WTC11 (cell line): ENCODE measurements at regions not wholly inside any gene's neighbourhood (a gene's known extent, or its start where the extent isn't known, plus 50 kb on each side); places are given as distances from the start of the nearest gene placed in this dataset.

Source experiments
- ATAC-seq: fragments of 200-7000 bp; cut with Tn5 transposase; 2 replicates; pipeline ENCODE4 v1.10.0; 2021; ENCODE audit warnings: mild to moderate bottlenecking, moderate library complexity
- CTCF ChIA-PET: fragments of 300-600 bp; sonication (Branson Sonifier 250); formaldehyde crosslinking; loops from one replicate; lab custom pipeline; 2021; ENCODE audit warnings: antibody characterized with exemption; lab: Charles Lee
- POLR2A ChIA-PET: fragments of 350-600 bp; sonication (Branson Sonifier 250); formaldehyde crosslinking; loops from one replicate; lab custom pipeline; 2021; ENCODE audit warnings: antibody characterized with exemption; lab: Charles Lee
- DNase-seq: peaks from one replicate; pipeline ENCODE4 v3.0.0; 2021; ENCODE audit warnings: low spot score
- H3K27ac Mint-ChIP-seq: 2 replicates; pipeline ENCODE4 v1.8.0; 2021; ENCODE audit warnings: mixed read lengths
- H3K27me3 Mint-ChIP-seq: 2 replicates; pipeline ENCODE4 v1.8.0; 2021; ENCODE audit warnings: low read depth, mild to moderate bottlenecking, moderate library complexity, mixed read lengths
- H3K36me3 Mint-ChIP-seq: 2 replicates; pipeline ENCODE4 v1.8.0; 2021; ENCODE audit warnings: mixed read lengths
- H3K4me1 Mint-ChIP-seq: 2 replicates; pipeline ENCODE4 v1.8.0; 2022; ENCODE audit warnings: mixed read lengths
- H3K4me3 Mint-ChIP-seq: 2 replicates; pipeline ENCODE4 v1.8.0; 2021; ENCODE audit warnings: mild to moderate bottlenecking, moderate library complexity, mixed read lengths
- H3K9me3 Mint-ChIP-seq: 2 replicates; pipeline ENCODE4 v1.8.0; 2021; ENCODE audit warnings: mixed read lengths
- AFF4 ChIP-seq: sonication (generic); formaldehyde crosslinking; IDR thresholded peaks from 2 replicates; pipeline ENCODE4 v1.8.1; 2023; ENCODE audit warnings: mild to moderate bottlenecking, missing genetic modification reagents, borderline replicate concordance
- AR ChIP-seq: fragments of 250-450 bp; sonication (Bioruptor Pico); IDR thresholded peaks from 2 replicates; pipeline ENCODE4 v1.9.0; 2021; ENCODE audit warnings: mild to moderate bottlenecking
- ATF1 ChIP-seq: sonication (generic); formaldehyde crosslinking; IDR thresholded peaks from 2 replicates; pipeline ENCODE4 v1.8.1; 2023; ENCODE audit warnings: mild to moderate bottlenecking, moderate library complexity, missing genetic modification reagents
- ATF2 ChIP-seq: sonication (generic); formaldehyde crosslinking; IDR thresholded peaks from 2 replicates; pipeline ENCODE4 v1.8.1; 2022; ENCODE audit warnings: low read depth, missing genetic modification reagents, borderline replicate concordance
- ATF6 ChIP-seq: sonication (generic); formaldehyde crosslinking; IDR thresholded peaks from 2 replicates; pipeline ENCODE4 v1.8.1; 2023; ENCODE audit warnings: mild to moderate bottlenecking, missing genetic modification reagents
- CDX4 ChIP-seq: fragments of 250-450 bp; sonication (Bioruptor Pico); IDR thresholded peaks from 2 replicates; pipeline ENCODE4 v1.9.0; 2021; ENCODE audit warnings: moderate library complexity, mild to moderate bottlenecking, inconsistent platforms, borderline replicate concordance
- ELF4 ChIP-seq: sonication (generic); formaldehyde crosslinking; IDR thresholded peaks from 2 replicates; pipeline ENCODE4 v1.8.1; 2022; ENCODE audit warnings: low read depth, mild to moderate bottlenecking, moderate library complexity, missing genetic modification reagents
- ESRRA ChIP-seq: sonication (generic); formaldehyde crosslinking; IDR thresholded peaks from 2 replicates; pipeline ENCODE4 v1.8.1; 2022; ENCODE audit warnings: mild to moderate bottlenecking, missing genetic modification reagents, borderline replicate concordance
- FOXK1 ChIP-seq: sonication (generic); formaldehyde crosslinking; IDR thresholded peaks from 2 replicates; pipeline ENCODE4 v1.8.0; 2022; ENCODE audit warnings: mild to moderate bottlenecking, moderate library complexity, missing genetic modification reagents
- JUN ChIP-seq: sonication (generic); formaldehyde crosslinking; IDR thresholded peaks from 2 replicates; pipeline ENCODE4 v1.8.0; 2023; ENCODE audit warnings: mild to moderate bottlenecking, missing genetic modification reagents
- MLX ChIP-seq: sonication (generic); formaldehyde crosslinking; IDR thresholded peaks from 2 replicates; pipeline ENCODE4 v1.8.1; 2023; ENCODE audit warnings: mild to moderate bottlenecking, missing genetic modification reagents, moderate library complexity
- MXD4 ChIP-seq: fragments of 250-450 bp; sonication (Bioruptor Pico); IDR thresholded peaks from 2 replicates; pipeline ENCODE4 v1.8.0; 2021; ENCODE audit warnings: mild to moderate bottlenecking, moderate library complexity, borderline replicate concordance
- PRRX2 ChIP-seq: fragments of 250-450 bp; sonication (Bioruptor Pico); IDR thresholded peaks from 2 replicates; pipeline ENCODE4 v1.8.0; 2021; ENCODE audit warnings: mild to moderate bottlenecking
- RORB ChIP-seq: fragments of 250-450 bp; sonication (Bioruptor Pico); IDR thresholded peaks from 2 replicates; pipeline ENCODE4 v1.9.0; 2021; ENCODE audit warnings: mild to moderate bottlenecking
- SP1 ChIP-seq: sonication (generic); formaldehyde crosslinking; conservative IDR thresholded peaks from 2 replicates; pipeline ENCODE4 v1.8.1; 2022; ENCODE audit warnings: missing genetic modification reagents
- ZNF138 ChIP-seq: sonication (generic); formaldehyde crosslinking; conservative IDR thresholded peaks from 2 replicates; pipeline ENCODE4 v1.8.1; 2022; ENCODE audit warnings: mild to moderate bottlenecking, moderate library complexity, missing genetic modification reagents
- ZNF232 ChIP-seq: sonication (generic); formaldehyde crosslinking; IDR thresholded peaks from 2 replicates; pipeline ENCODE4 v1.8.0; 2022; ENCODE audit warnings: mild to moderate bottlenecking, missing genetic modification reagents
- ZNF423 ChIP-seq: fragments of 250-450 bp; sonication (Bioruptor Pico); IDR thresholded peaks from 2 replicates; pipeline ENCODE4 v2.1.2; 2022; ENCODE audit warnings: mild to moderate bottlenecking, moderate library complexity
- ZNF532 ChIP-seq: fragments of 250-450 bp; sonication (Bioruptor Pico); IDR thresholded peaks from 2 replicates; pipeline ENCODE4 v1.9.0; 2021; ENCODE audit warnings: mild to moderate bottlenecking, borderline replicate concordance
- ZNF671 ChIP-seq: fragments of 250-450 bp; sonication (Bioruptor Pico); IDR thresholded peaks from 2 replicates; pipeline ENCODE4 v1.8.0; 2021; ENCODE audit warnings: mild to moderate bottlenecking

GRCh38 chr5:120082316-120083068 is 381.6 kb upstream of the PRR16 start:
- DNase-seq (no peak), ATAC-seq (no peak)
- TF ChIP-seq CDX4 (CRISPR knock-in tag) (no peak), FOXK1 (CRISPR knock-in tag) (no peak), ELF4 (CRISPR knock-in tag) (no peak), ATF6 (CRISPR knock-in tag) (no peak), MLX (CRISPR knock-in tag) (no peak), ZNF671 (CRISPR knock-in tag) (no peak), ATF1 (CRISPR knock-in tag) (no peak), MXD4 (CRISPR knock-in tag) (no peak), ZNF532 (CRISPR knock-in tag) (no peak), PRRX2 (CRISPR knock-in tag) (no peak), ZNF232 (no peak), ZNF138 (CRISPR knock-in tag) (no peak), SP1 (CRISPR knock-in tag) (no peak), ATF2 (CRISPR knock-in tag) (no peak), AFF4 (no peak), ZNF423 (no peak), AR (CRISPR knock-in tag) (no peak), ESRRA (CRISPR knock-in tag) (no peak), RORB (CRISPR knock-in tag) (no peak), JUN (no peak)
- Mint-ChIP-seq H3K4me3 (no peak overlapping the region), H3K4me1 (peaks cover 6% of the 10 kb centered on the region), H3K9me3 (0 out of 2 replicates have a peak, but pooled peaks cover 5% of the 10 kb centered on the region), H3K36me3 (no peaks in the 10 kb centered on the region), H3K27me3 (no peaks in the 10 kb centered on the region), H3K27ac (no peak overlapping the region)
- POLR2A ChIA-PET: no interaction called here
- CTCF ChIA-PET: interaction anchor here (1.2 kb wide), 1 partner anchor 146 kb away, joined by 5 read pairs; no protein-coding TSS in a partner anchor
